NCI-H345 treated with DMSO at 0.1 percent for 48 hours (cell line): ENCODE measurements at regions not wholly inside any gene's neighbourhood (a gene's known extent, or its start where the extent isn't known, plus 50 kb on each side); places are given as distances from the start of the nearest gene placed in this dataset.
A peak's percentile ranks its signal among the peaks of the same experiment; 100 is the strongest.

Experiments used
- DNase-seq: peaks from one replicate; lab custom pipeline; 2025; ENCODE audit not compliant: unreplicated experiment; lab: John Stamatoyannopoulos, UW

GRCh38 chr2:5502385-5502784 lies 189.8 kb upstream of the SOX11 start:
- no peak for DNase-seq

GRCh38 chr2:5504756-5505155 lies 187.4 kb upstream of the SOX11 start:
- no peak for DNase-seq

- DNase-seq, result no peak
Measured at GRCh38 chr2:5507367-5507766, 184.8 kb upstream of the SOX11 start.

- DNase-seq, result no peak
Measured at GRCh38 chr2:5509362-5509761, 182.8 kb upstream of the SOX11 start.

- no peak for DNase-seq
Measured at GRCh38 chr2:5510082-5510481, 182.1 kb upstream of the SOX11 start.

GRCh38 chr2:5515693-5516092 lies 176.5 kb upstream of the SOX11 start:
- DNase-seq, result no peak

GRCh38 chr2:5519286-5519685 lies 172.9 kb upstream of the SOX11 start:
- DNase-seq, result peak; percentile 33

GRCh38 chr2:5520463-5520972 lies 171.7 kb upstream of the SOX11 start:
- no peak for DNase-seq

- DNase-seq, result no peak
Measured at GRCh38 chr2:5521461-5521860, 170.7 kb upstream of the SOX11 start.

- DNase-seq, result no peak
Measured at GRCh38 chr2:5524551-5524950, 167.6 kb upstream of the SOX11 start.

- DNase-seq, result no peak
Measured at GRCh38 chr2:5528706-5529105, 163.5 kb upstream of the SOX11 start.

GRCh38 chr2:5530011-5530696 lies 162.0 kb upstream of the SOX11 start:
- no peak for DNase-seq

GRCh38 chr2:5535301-5535700 lies 156.9 kb upstream of the SOX11 start:
- no peak for DNase-seq

GRCh38 chr2:5537180-5537688 lies 154.9 kb upstream of the SOX11 start:
- DNase-seq, result no peak

- no peak for DNase-seq
Measured at GRCh38 chr2:5538313-5538712, 153.9 kb upstream of the SOX11 start.

GRCh38 chr2:5538772-5539171 lies 153.4 kb upstream of the SOX11 start:
- DNase-seq, result no peak

- DNase-seq, result no peak
Measured at GRCh38 chr2:5539282-5540165, 152.7 kb upstream of the SOX11 start.

- no peak for DNase-seq
Measured at GRCh38 chr2:5540856-5541255, 151.3 kb upstream of the SOX11 start.

- DNase-seq, result no peak
Measured at GRCh38 chr2:5544205-5544786, 147.9 kb upstream of the SOX11 start.

GRCh38 chr2:5546181-5546580 lies 146.0 kb upstream of the SOX11 start:
- no peak for DNase-seq

- no peak for DNase-seq
Measured at GRCh38 chr2:5548991-5549715, 143.0 kb upstream of the SOX11 start.
